GM12878 (cell line): ENCODE measurements at regions not wholly inside any gene's neighbourhood (a gene's known extent, or its start where the extent isn't known, plus 50 kb on each side); places are given as distances from the start of the nearest gene placed in this dataset.

Source experiments
- ATAC-seq: fragments of 200-7000 bp; cut with Tn5 transposase; 3 replicates; pipeline ENCODE4 v1.9.1; 2020; ENCODE audit warnings: mild to moderate bottlenecking, moderate library complexity
- BruUV-seq: library from RNA; stranded (reverse); fragments of 400-500 nt; replicated peaks from 2 replicates; lab custom pipeline; 2021; lab: Mats Ljungman, UMichigan
- CTCF ChIA-PET: fragments of 300-600 bp; sonication (Branson Sonifier 250); formaldehyde crosslinking; extraction: SDS; loops from one replicate; lab custom pipeline; 2021; ENCODE audit warnings: inconsistent platforms; lab: Yijun Ruan, JAX
- POLR2A ChIA-PET: fragments of 350-600 bp; formaldehyde crosslinking; extraction: SDS; loops from one replicate; lab custom pipeline; 2021; ENCODE audit warnings: inconsistent platforms; lab: Charles Lee
- RAD21 ChIA-PET: fragments of 300-600 bp; sonication (Branson Sonifier 250); formaldehyde crosslinking; loops from one replicate; lab custom pipeline; 2023; ENCODE audit warnings: antibody characterized with exemption; ENCODE audit not compliant: unreplicated experiment; lab: Charles Lee
- SMC1A ChIA-PET: fragments of 300-600 bp; sonication (Branson Sonifier 250); formaldehyde crosslinking; loops from one replicate; lab custom pipeline; 2023; ENCODE audit not compliant: unreplicated experiment, uncharacterized antibody; lab: Charles Lee
- DNase-seq: peaks from one replicate; pipeline ENCODE4 v3.0.0-alpha.2; 2011; ENCODE audit warnings: low read depth, low spot score
- FAIRE-seq: peaks from 3 replicates; lab custom pipeline; 2011; peaks lifted over from hg19 to GRCh38; lab: Jason Lieb, UNC
- H2AFZ ChIP-seq: 2 replicates; pipeline ENCODE4 v1.6.0; 2011; ENCODE audit warnings: low read depth, low read length, control low read depth; ENCODE audit not compliant: control insufficient read depth
- H3K27ac ChIP-seq: 2 replicates; pipeline ENCODE4 v1.5.1; 2011; ENCODE audit warnings: control low read depth; ENCODE audit not compliant: control insufficient read depth, insufficient read depth
- H3K27me3 ChIP-seq, 2 experiments: replicated peaks in 1 of 2; 2 replicates each; pipeline versions ENCODE4 v1.6.0 to v1.6.1; 2011; ENCODE audit warnings: low read length in 1 of 2; ENCODE audit not compliant: control insufficient read depth in 2 of 2, insufficient read depth in 2 of 2
- H3K36me3 ChIP-seq, 2 experiments: 2 replicates each; pipeline ENCODE4 v1.5.1; 2011; ENCODE audit warnings: low read length in 1 of 2; ENCODE audit not compliant: control insufficient read depth in 2 of 2, insufficient read depth in 2 of 2
- H3K4me1 ChIP-seq: 2 replicates; pipeline ENCODE4 v1.6.1; 2011; ENCODE audit warnings: mild to moderate bottlenecking, low read length, moderate library complexity, mixed read lengths; ENCODE audit not compliant: control insufficient read depth, insufficient read depth
- H3K4me2 ChIP-seq: 2 replicates; pipeline ENCODE4 v1.6.0; 2011; ENCODE audit warnings: control low read depth; ENCODE audit not compliant: control insufficient read depth, insufficient read depth
- H3K4me3 ChIP-seq: fragments of 200-600 bp; sonication (generic); 2 replicates; pipeline ENCODE4 v1.5.1; 2016
- H3K79me2 ChIP-seq: 2 replicates; pipeline ENCODE4 v1.6.0; 2011; ENCODE audit warnings: low read length; ENCODE audit not compliant: control insufficient read depth, insufficient read depth
- H3K9ac ChIP-seq: 2 replicates; pipeline ENCODE4 v1.8.0; 2011; ENCODE audit warnings: low read length, control low read depth, mixed read lengths; ENCODE audit not compliant: control insufficient read depth, insufficient read depth
- H3K9me3 ChIP-seq: replicated peaks from 3 replicates; pipeline ENCODE4 v1.5.1; 2011; ENCODE audit warnings: mild to moderate bottlenecking, low read length; ENCODE audit not compliant: control insufficient read depth, insufficient read depth
- H4K20me1 ChIP-seq: 2 replicates; pipeline ENCODE4 v1.6.0; 2011; ENCODE audit not compliant: control insufficient read depth, insufficient read depth
- ATF7 ChIP-seq: fragments of 450-650 bp; IDR thresholded peaks from 2 replicates; pipeline ENCODE4 v1.6.1; 2016; ENCODE audit warnings: low read depth, mild to moderate bottlenecking
- BHLHE40 ChIP-seq, 2 experiments: fragments of 450-650 bp in 1 of 2; IDR thresholded peaks; 2 replicates each; pipeline ENCODE4 v1.6.1; 2011 to 2017; ENCODE audit warnings: low read depth in 2 of 2, borderline replicate concordance in 1 of 2, improper control_type of control experiment in 1 of 2, low read length in 1 of 2, mild to moderate bottlenecking in 1 of 2
- CUX1 ChIP-seq: IDR thresholded peaks from 2 replicates; pipeline ENCODE4 v1.6.1; 2012; ENCODE audit warnings: improper control_type of control experiment, low read depth, low read length; ENCODE audit not compliant: insufficient replicate concordance
- REST ChIP-seq: IDR thresholded peaks from 2 replicates; pipeline ENCODE4 v1.6.1; 2012; ENCODE audit warnings: mild to moderate bottlenecking, low read depth, low read length
- SKIL ChIP-seq: fragments of 450-650 bp; IDR thresholded peaks from 2 replicates; pipeline ENCODE4 v1.6.1; 2017; ENCODE audit warnings: mild to moderate bottlenecking, low read depth, inconsistent platforms; ENCODE audit not compliant: poor library complexity, severe bottlenecking
- TAF1 ChIP-seq: IDR thresholded peaks from 2 replicates; pipeline ENCODE4 v1.6.1; 2011; ENCODE audit warnings: mild to moderate bottlenecking, low read depth, low read length, borderline replicate concordance
- TCF12 ChIP-seq: IDR thresholded peaks from 2 replicates; pipeline ENCODE4 v1.6.1; 2011; ENCODE audit warnings: low read depth, mild to moderate bottlenecking, low read length
- YBX1 ChIP-seq: fragments of 450-650 bp; IDR thresholded peaks from 2 replicates; pipeline ENCODE4 v1.6.1; 2016; ENCODE audit warnings: antibody characterized with exemption
- YY1 ChIP-seq: IDR thresholded peaks from 2 replicates; pipeline ENCODE4 v1.6.1; 2011; ENCODE audit warnings: low read depth, mild to moderate bottlenecking, low read length
- ZNF24 ChIP-seq: fragments of 450-650 bp; IDR thresholded peaks from 2 replicates; pipeline ENCODE4 v1.6.1; 2017; ENCODE audit warnings: antibody characterized with exemption, mild to moderate bottlenecking
- WGBS: methylation state at CpG from one replicate; pipeline ENCODE4 v1.1.6; 2016; ENCODE audit warnings: low lambda C conversion rate; ENCODE audit not compliant: insufficient replicate concordance, insufficient coverage; ENCODE audit errors: missing lambda C conversion rate; 5-methylcytosine and 5-hydroxymethylcytosine counted together
- in situ Hi-C: fragments of 300-500 bp; cut with MboI; formaldehyde crosslinking; loops from 9 replicates; pipeline ENCODE4 v1.14.3; 2018; ENCODE audit warnings: mixed read lengths
- intact Hi-C: fragments of 100-400 bp; cut with micrococcal nuclease; formaldehyde crosslinking; loops from one replicate; pipeline ENCODE4 v1.14.2; 2022; ENCODE audit not compliant: unreplicated experiment

GRCh38 chr11:121723246-121723741 is 270.5 kb upstream of the SORL1-AS1 start:
- no peak overlapping the region for H3K9ac ChIP-seq
- no peak for FAIRE-seq
- CTCF ChIA-PET, result no interaction called here

More at GRCh38 chr11:121723246-121723741, 270.5 kb upstream of the SORL1-AS1 start:
- in situ Hi-C loops, result no loop called here
- Histone ChIP-seq H3K9me3 (no peaks in the 10 kb centered on the region; the same call in 2 of the 3 replicates), H3K79me2 (no peaks in the 10 kb centered on the region), H3K27me3 (peaks cover 0 to 8% of the 10 kb centered on the region in 2 experiments; a peak in 3 of 4 replicates), H3K27ac (no peak overlapping the region), H3K4me1 (no peaks in the 10 kb centered on the region), H3K4me3 (no peak overlapping the region), H3K36me3 (no peaks in the 10 kb centered on the region), H4K20me1 (no peaks in the 10 kb centered on the region), H2AFZ (no peak overlapping the region), H3K4me2 (no peak overlapping the region)
- intact Hi-C loops, result no loop called here
- SMC1A ChIA-PET, result no interaction called here
- no peak for TF ChIP-seq REST
- TF ChIP-seq ZNF24, result no peak
- no peak for TF ChIP-seq TCF12
- no peak for TF ChIP-seq SKIL
- no peak for TF ChIP-seq YBX1
- no peak for TF ChIP-seq CUX1
- TF ChIP-seq ATF7, result no peak
- no peak for TF ChIP-seq YY1
- no peak for TF ChIP-seq TAF1
- TF ChIP-seq BHLHE40 (IDR thresholded peaks at IDR 0.05; ENCODE audit: borderline replicate concordance in 1 of 2, low read depth in 2 of 2, low read length in 1 of 2), result no peak
- ATAC-seq, result no peak
- POLR2A ChIA-PET, result no interaction called here
- DNase-seq, result no peak
- RAD21 ChIA-PET, result no interaction called here
- no TSS peak for BruUV-seq
- WGBS, result 46% methylated on average over 15 of the region's 16 CpGs
